GM12878 (cell line): ENCODE measurements at regions not wholly inside any gene's neighbourhood (a gene's known extent, or its start where the extent isn't known, plus 50 kb on each side); places are given as distances from the start of the nearest gene placed in this dataset.

Experiments used
- ATAC-seq: fragments of 200-7000 bp; cut with Tn5 transposase; 3 replicates; pipeline ENCODE4 v1.9.1; 2020; ENCODE audit warnings: mild to moderate bottlenecking, moderate library complexity
- BruUV-seq: library from RNA; stranded (reverse); fragments of 400-500 nt; replicated peaks from 2 replicates; lab custom pipeline; 2021; lab: Mats Ljungman, UMichigan
- CTCF ChIA-PET: fragments of 300-600 bp; sonication (Branson Sonifier 250); formaldehyde crosslinking; extraction: SDS; loops from one replicate; lab custom pipeline; 2021; ENCODE audit warnings: inconsistent platforms; lab: Yijun Ruan, JAX
- POLR2A ChIA-PET: fragments of 350-600 bp; formaldehyde crosslinking; extraction: SDS; loops from one replicate; lab custom pipeline; 2021; ENCODE audit warnings: inconsistent platforms; lab: Charles Lee
- RAD21 ChIA-PET: fragments of 300-600 bp; sonication (Branson Sonifier 250); formaldehyde crosslinking; loops from one replicate; lab custom pipeline; 2023; ENCODE audit warnings: antibody characterized with exemption; ENCODE audit not compliant: unreplicated experiment; lab: Charles Lee
- SMC1A ChIA-PET: fragments of 300-600 bp; sonication (Branson Sonifier 250); formaldehyde crosslinking; loops from one replicate; lab custom pipeline; 2023; ENCODE audit not compliant: unreplicated experiment, uncharacterized antibody; lab: Charles Lee
- DNase-seq: peaks from one replicate; pipeline ENCODE4 v3.0.0-alpha.2; 2011; ENCODE audit warnings: low read depth, low spot score
- FAIRE-seq: peaks from 3 replicates; lab custom pipeline; 2011; peaks lifted over from hg19 to GRCh38; lab: Jason Lieb, UNC
- H2AFZ ChIP-seq: 2 replicates; pipeline ENCODE4 v1.6.0; 2011; ENCODE audit warnings: low read depth, low read length, control low read depth; ENCODE audit not compliant: control insufficient read depth
- H3K27ac ChIP-seq: 2 replicates; pipeline ENCODE4 v1.5.1; 2011; ENCODE audit warnings: control low read depth; ENCODE audit not compliant: control insufficient read depth, insufficient read depth
- H3K27me3 ChIP-seq, 2 experiments: replicated peaks in 1 of 2; 2 replicates each; pipeline versions ENCODE4 v1.6.0 to v1.6.1; 2011; ENCODE audit warnings: low read length in 1 of 2; ENCODE audit not compliant: control insufficient read depth in 2 of 2, insufficient read depth in 2 of 2
- H3K36me3 ChIP-seq, 2 experiments: 2 replicates each; pipeline ENCODE4 v1.5.1; 2011; ENCODE audit warnings: low read length in 1 of 2; ENCODE audit not compliant: control insufficient read depth in 2 of 2, insufficient read depth in 2 of 2
- H3K4me1 ChIP-seq: 2 replicates; pipeline ENCODE4 v1.6.1; 2011; ENCODE audit warnings: mild to moderate bottlenecking, low read length, moderate library complexity, mixed read lengths; ENCODE audit not compliant: control insufficient read depth, insufficient read depth
- H3K4me2 ChIP-seq: 2 replicates; pipeline ENCODE4 v1.6.0; 2011; ENCODE audit warnings: control low read depth; ENCODE audit not compliant: control insufficient read depth, insufficient read depth
- H3K4me3 ChIP-seq: fragments of 200-600 bp; sonication (generic); 2 replicates; pipeline ENCODE4 v1.5.1; 2016
- H3K79me2 ChIP-seq: 2 replicates; pipeline ENCODE4 v1.6.0; 2011; ENCODE audit warnings: low read length; ENCODE audit not compliant: control insufficient read depth, insufficient read depth
- H3K9ac ChIP-seq: 2 replicates; pipeline ENCODE4 v1.8.0; 2011; ENCODE audit warnings: low read length, control low read depth, mixed read lengths; ENCODE audit not compliant: control insufficient read depth, insufficient read depth
- H3K9me3 ChIP-seq: replicated peaks from 3 replicates; pipeline ENCODE4 v1.5.1; 2011; ENCODE audit warnings: mild to moderate bottlenecking, low read length; ENCODE audit not compliant: control insufficient read depth, insufficient read depth
- H4K20me1 ChIP-seq: 2 replicates; pipeline ENCODE4 v1.6.0; 2011; ENCODE audit not compliant: control insufficient read depth, insufficient read depth
- ASH2L ChIP-seq: fragments of 300-600, 200-600 bp; sonication (generic); IDR thresholded peaks from 2 replicates; pipeline ENCODE4 v1.6.1; 2017; ENCODE audit warnings: low read depth, mild to moderate bottlenecking, borderline replicate concordance
- CHD1 ChIP-seq: IDR thresholded peaks from 2 replicates; pipeline ENCODE4 v1.6.1; 2012; ENCODE audit warnings: low read depth, low read length, improper control_type of control experiment
- ESRRA ChIP-seq: IDR thresholded peaks from 2 replicates; pipeline ENCODE4 v1.6.1; 2012; ENCODE audit warnings: mild to moderate bottlenecking, low read length, improper control_type of control experiment
- HDGF ChIP-seq: fragments of 450-650 bp; IDR thresholded peaks from 2 replicates; pipeline ENCODE4 v1.6.1; 2016; ENCODE audit warnings: antibody characterized with exemption
- IRF4 ChIP-seq: IDR thresholded peaks from 2 replicates; pipeline ENCODE4 v1.6.1; 2011; ENCODE audit warnings: low read depth, low read length
- JUND ChIP-seq: IDR thresholded peaks from 2 replicates; pipeline ENCODE4 v1.6.1; 2012; ENCODE audit warnings: low read depth, mild to moderate bottlenecking, low read length, improper control_type of control experiment, moderate library complexity
- NFXL1 ChIP-seq: fragments of 450-650 bp; IDR thresholded peaks from 2 replicates; pipeline ENCODE4 v1.6.1; 2017; ENCODE audit warnings: antibody characterized with exemption, mild to moderate bottlenecking, borderline replicate concordance
- NR2C2 ChIP-seq: IDR thresholded peaks from 2 replicates; pipeline ENCODE4 v1.6.1; 2011; ENCODE audit warnings: borderline replicate concordance, low read depth; ENCODE audit not compliant: control insufficient read depth, insufficient read length
- RAD51 ChIP-seq: fragments of 450-650 bp; IDR thresholded peaks from 2 replicates; pipeline ENCODE4 v1.6.1; 2016; ENCODE audit warnings: moderate library complexity, mild to moderate bottlenecking, inconsistent platforms
- RELA ChIP-seq: fragments of 450-650 bp; IDR thresholded peaks from 2 replicates; pipeline ENCODE4 v1.8.0; 2014; ENCODE audit warnings: borderline replicate concordance; ENCODE audit not compliant: partially characterized antibody
- SMARCA5 ChIP-seq: fragments of 450-650 bp; IDR thresholded peaks from 2 replicates; pipeline ENCODE4 v1.6.1; 2017; ENCODE audit warnings: mild to moderate bottlenecking
- SP1 ChIP-seq: IDR thresholded peaks from one replicate; pipeline ENCODE4 v1.6.1; 2011; ENCODE audit warnings: low read depth, low read length
- TBL1XR1 ChIP-seq: IDR thresholded peaks from 2 replicates; pipeline ENCODE4 v1.6.1; 2012; ENCODE audit warnings: low read depth, low read length, improper control_type of control experiment
- ZSCAN29 ChIP-seq: fragments of 450-650 bp; IDR thresholded peaks from 2 replicates; pipeline ENCODE4 v1.6.1; 2017; ENCODE audit warnings: mild to moderate bottlenecking, moderate library complexity
- in situ Hi-C: fragments of 300-500 bp; cut with MboI; formaldehyde crosslinking; loops from 9 replicates; pipeline ENCODE4 v1.14.3; 2018; ENCODE audit warnings: mixed read lengths
- intact Hi-C: fragments of 100-400 bp; cut with micrococcal nuclease; formaldehyde crosslinking; loops from one replicate; pipeline ENCODE4 v1.14.2; 2022; ENCODE audit not compliant: unreplicated experiment
- TF ChIP-seq, protein P1 (sequence below): IDR thresholded peaks from 2 replicates; pipeline ENCODE4 v1.6.1; 2011; ENCODE audit warnings: mild to moderate bottlenecking, low read depth, low read length, moderate library complexity; ENCODE audit not compliant: insufficient replicate concordance
- TF ChIP-seq, protein P2 (sequence below): fragments of 150-350 bp; IDR thresholded peaks from 2 replicates; pipeline ENCODE4 v1.6.1; 2014; ENCODE audit warnings: mild to moderate bottlenecking, low read depth, low read length
- TF ChIP-seq, protein P3 (sequence below): fragments of 450-650 bp; IDR thresholded peaks from 2 replicates; pipeline ENCODE4 v1.6.1; 2018; ENCODE audit warnings: borderline replicate concordance, mild to moderate bottlenecking; ENCODE audit not compliant: partially characterized antibody

DNA sequence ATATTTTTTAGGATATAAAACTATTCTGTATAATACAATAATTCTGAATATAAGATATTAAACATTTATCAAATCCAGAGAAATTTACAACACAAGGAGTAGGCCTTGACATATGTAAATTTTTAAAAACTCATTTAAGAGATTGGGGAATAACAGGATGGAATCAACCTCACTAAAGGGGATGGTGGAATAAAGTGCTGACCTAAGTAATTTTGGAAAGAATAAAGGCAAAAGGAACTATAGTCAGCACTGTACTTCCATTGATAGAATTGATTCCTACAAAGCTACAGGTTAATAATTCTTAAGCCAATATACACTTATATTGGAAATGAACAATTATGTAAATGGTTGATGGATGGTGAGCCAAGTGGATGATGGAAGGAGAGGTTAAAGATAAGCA is 549.3 kb downstream of the TBL1XR1 start:
- Histone ChIP-seq H2AFZ (no peak overlapping the region), H3K9me3 (no peaks in the 10 kb centered on the region), H3K79me2 (no peaks in the 10 kb centered on the region), H3K4me2 (no peak overlapping the region), H3K9ac (no peak overlapping the region), H3K27ac (no peak overlapping the region), H3K36me3 (no peaks in the 10 kb centered on the region), H3K4me1 (no peaks in the 10 kb centered on the region), H4K20me1 (no peaks in the 10 kb centered on the region), H3K27me3 (no peaks in the 10 kb centered on the region), H3K4me3 (no peak overlapping the region)
- DNase-seq (no peak), FAIRE-seq (no peak), ATAC-seq (no peak)
- no TSS peak for BruUV-seq
- RAD21 ChIA-PET: no interaction called here
- POLR2A ChIA-PET: no interaction called here
- CTCF ChIA-PET: no interaction called here
- intact Hi-C loops (no loop called here), in situ Hi-C loops (no loop called here)
- SMC1A ChIA-PET: interaction anchor here (1.2 kb wide), 1 partner anchor 25 kb away, joined by 3 read pairs; no protein-coding TSS in a partner anchor
- TF ChIP-seq, protein P1, sequence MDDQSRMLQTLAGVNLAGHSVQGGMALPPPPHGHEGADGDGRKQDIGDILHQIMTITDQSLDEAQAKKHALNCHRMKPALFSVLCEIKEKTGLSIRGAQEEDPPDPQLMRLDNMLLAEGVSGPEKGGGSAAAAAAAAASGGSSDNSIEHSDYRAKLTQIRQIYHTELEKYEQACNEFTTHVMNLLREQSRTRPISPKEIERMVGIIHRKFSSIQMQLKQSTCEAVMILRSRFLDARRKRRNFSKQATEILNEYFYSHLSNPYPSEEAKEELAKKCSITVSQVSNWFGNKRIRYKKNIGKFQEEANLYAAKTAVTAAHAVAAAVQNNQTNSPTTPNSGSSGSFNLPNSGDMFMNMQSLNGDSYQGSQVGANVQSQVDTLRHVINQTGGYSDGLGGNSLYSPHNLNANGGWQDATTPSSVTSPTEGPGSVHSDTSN: no peak
- no peak for TF ChIP-seq TBL1XR1
- no peak for TF ChIP-seq NFXL1
- TF ChIP-seq, protein P2, sequence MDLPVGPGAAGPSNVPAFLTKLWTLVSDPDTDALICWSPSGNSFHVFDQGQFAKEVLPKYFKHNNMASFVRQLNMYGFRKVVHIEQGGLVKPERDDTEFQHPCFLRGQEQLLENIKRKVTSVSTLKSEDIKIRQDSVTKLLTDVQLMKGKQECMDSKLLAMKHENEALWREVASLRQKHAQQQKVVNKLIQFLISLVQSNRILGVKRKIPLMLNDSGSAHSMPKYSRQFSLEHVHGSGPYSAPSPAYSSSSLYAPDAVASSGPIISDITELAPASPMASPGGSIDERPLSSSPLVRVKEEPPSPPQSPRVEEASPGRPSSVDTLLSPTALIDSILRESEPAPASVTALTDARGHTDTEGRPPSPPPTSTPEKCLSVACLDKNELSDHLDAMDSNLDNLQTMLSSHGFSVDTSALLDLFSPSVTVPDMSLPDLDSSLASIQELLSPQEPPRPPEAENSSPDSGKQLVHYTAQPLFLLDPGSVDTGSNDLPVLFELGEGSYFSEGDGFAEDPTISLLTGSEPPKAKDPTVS: no peak
- no peak for TF ChIP-seq ESRRA
- TF ChIP-seq SP1: no peak
- no peak for TF ChIP-seq HDGF
- TF ChIP-seq ZSCAN29: no peak
- TF ChIP-seq RAD51: no peak
- no peak for TF ChIP-seq ASH2L
- no peak for TF ChIP-seq NR2C2
- TF ChIP-seq SMARCA5: no peak
- no peak for TF ChIP-seq IRF4
- TF ChIP-seq, protein P3, sequence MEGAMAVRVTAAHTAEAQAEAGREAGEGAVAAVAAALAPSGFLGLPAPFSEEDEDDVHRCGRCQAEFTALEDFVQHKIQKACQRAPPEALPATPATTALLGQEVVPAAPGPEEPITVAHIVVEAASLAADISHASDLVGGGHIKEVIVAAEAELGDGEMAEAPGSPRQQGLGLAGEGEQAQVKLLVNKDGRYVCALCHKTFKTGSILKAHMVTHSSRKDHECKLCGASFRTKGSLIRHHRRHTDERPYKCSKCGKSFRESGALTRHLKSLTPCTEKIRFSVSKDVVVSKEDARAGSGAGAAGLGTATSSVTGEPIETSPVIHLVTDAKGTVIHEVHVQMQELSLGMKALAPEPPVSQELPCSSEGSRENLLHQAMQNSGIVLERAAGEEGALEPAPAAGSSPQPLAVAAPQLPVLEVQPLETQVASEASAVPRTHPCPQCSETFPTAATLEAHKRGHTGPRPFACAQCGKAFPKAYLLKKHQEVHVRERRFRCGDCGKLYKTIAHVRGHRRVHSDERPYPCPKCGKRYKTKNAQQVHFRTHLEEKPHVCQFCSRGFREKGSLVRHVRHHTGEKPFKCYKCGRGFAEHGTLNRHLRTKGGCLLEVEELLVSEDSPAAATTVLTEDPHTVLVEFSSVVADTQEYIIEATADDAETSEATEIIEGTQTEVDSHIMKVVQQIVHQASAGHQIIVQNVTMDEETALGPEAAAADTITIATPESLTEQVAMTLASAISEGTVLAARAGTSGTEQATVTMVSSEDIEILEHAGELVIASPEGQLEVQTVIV: no peak
- TF ChIP-seq JUND: no peak
- TF ChIP-seq CHD1: no peak
- TF ChIP-seq RELA: no peak
